ENCODE measurements at regions not wholly inside any gene's neighbourhood (a gene's known extent, or its start where the extent isn't known, plus 50 kb on each side); places are given as distances from the start of the nearest gene placed in this dataset.

DNA sequence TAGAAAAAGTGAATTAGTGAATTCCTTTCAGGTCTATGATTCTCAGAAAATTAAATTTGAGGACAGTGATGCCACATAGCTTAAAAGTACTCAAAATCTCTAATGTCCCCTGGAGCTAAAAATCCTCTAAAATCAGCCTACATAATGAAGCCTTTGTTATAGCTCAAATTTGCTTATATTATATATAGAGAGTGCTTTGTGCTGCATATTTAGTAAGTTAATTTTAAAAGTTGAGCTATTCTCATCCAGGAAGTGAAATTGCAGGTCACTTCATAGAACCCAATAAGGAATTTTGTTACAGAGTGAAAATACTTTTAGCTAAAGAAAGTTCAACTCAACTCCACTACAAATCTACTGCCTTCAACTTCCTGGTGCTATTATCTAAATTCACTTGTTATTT lies 507.5 kb upstream of the MAP3K7 start:
- Histone ChIP-seq H3K27ac (no peak overlapping the region), H3K9me3 (no peaks in the 10 kb centered on the region), H3K4me1 (no peaks in the 10 kb centered on the region), H3K36me3 (no peaks in the 10 kb centered on the region), H3K4me3 (no peak overlapping the region), H3K27me3 (no peaks in the 10 kb centered on the region)
- no peak for DNase-seq
- no peak for ATAC-seq (ENCODE audit: low FRiP score in 2 of 2)
- TF ChIP-seq POLR2AphosphoS5 (IDR thresholded peaks at IDR 0.05), result no peak
- TF ChIP-seq EP300 (IDR thresholded peaks at IDR 0.05), result no peak
- TF ChIP-seq POLR2A (IDR thresholded peaks at IDR 0.05), result no peak
- TF ChIP-seq, protein P1, sequence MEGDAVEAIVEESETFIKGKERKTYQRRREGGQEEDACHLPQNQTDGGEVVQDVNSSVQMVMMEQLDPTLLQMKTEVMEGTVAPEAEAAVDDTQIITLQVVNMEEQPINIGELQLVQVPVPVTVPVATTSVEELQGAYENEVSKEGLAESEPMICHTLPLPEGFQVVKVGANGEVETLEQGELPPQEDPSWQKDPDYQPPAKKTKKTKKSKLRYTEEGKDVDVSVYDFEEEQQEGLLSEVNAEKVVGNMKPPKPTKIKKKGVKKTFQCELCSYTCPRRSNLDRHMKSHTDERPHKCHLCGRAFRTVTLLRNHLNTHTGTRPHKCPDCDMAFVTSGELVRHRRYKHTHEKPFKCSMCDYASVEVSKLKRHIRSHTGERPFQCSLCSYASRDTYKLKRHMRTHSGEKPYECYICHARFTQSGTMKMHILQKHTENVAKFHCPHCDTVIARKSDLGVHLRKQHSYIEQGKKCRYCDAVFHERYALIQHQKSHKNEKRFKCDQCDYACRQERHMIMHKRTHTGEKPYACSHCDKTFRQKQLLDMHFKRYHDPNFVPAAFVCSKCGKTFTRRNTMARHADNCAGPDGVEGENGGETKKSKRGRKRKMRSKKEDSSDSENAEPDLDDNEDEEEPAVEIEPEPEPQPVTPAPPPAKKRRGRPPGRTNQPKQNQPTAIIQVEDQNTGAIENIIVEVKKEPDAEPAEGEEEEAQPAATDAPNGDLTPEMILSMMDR (IDR thresholded peaks at IDR 0.05), result no peak

DNA sequence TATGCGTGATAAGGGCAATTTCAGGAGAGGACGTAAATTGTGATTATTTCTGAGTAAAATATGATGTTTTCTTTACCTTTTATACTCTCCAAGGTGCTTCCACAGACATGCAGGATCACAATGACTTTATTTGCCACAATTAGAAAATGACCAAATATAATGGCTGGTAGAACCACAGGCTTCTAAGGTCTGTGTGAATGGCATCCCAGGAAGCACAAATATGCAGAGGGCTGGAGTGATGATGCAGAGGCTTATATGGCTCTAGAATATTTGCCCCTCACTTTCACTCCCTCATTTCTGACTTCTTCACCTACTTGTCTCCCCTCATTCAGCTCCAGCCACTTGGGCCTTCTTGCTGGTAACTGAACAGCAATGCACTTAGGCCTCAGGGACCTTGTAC lies 502.1 kb upstream of the MAP3K7 start:
- no peak overlapping the region for H3K4me3 ChIP-seq
- H3K9me3 ChIP-seq, result no peaks in the 10 kb centered on the region
- no peak for TF ChIP-seq EP300 (IDR thresholded peaks at IDR 0.05)
- TF ChIP-seq, protein P1 (IDR thresholded peaks at IDR 0.05), result no peak
- no peak for TF ChIP-seq POLR2AphosphoS5 (IDR thresholded peaks at IDR 0.05)
- TF ChIP-seq POLR2A (IDR thresholded peaks at IDR 0.05), result no peak
- H3K4me1 ChIP-seq, result no peaks in the 10 kb centered on the region
- no peak for DNase-seq
- WGBS, 2 donors, result 94 to 95% methylated on average over 2 of the region's 2 CpGs
- no peak overlapping the region for H3K27ac ChIP-seq
- H3K27me3 ChIP-seq, result no peaks in the 10 kb centered on the region
- no peaks in the 10 kb centered on the region for H3K36me3 ChIP-seq
- no peak for ATAC-seq (ENCODE audit: low FRiP score in 2 of 2)

DNA sequence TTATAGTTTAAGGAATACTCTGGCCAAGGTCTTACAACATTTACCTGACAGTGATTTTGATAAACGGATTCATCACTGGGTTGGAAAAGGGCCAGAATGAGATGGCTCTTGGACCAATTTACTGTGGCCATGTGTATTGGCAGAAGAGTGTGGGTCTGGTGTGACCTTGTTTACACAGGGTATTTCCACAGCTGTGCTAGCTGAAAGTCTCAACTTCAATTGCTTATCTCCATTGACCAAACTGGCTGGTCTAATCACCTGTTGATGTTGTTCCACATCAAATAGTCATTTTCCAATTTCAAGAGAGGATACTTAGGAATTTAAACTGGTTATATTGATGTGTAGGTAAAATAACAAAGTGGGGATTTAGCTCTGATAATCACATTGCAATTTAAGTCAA lies 501.6 kb upstream of the MAP3K7 start:
- H3K27ac ChIP-seq, result no peak overlapping the region
- no peaks in the 10 kb centered on the region for H3K36me3 ChIP-seq
- WGBS, 2 donors, result 72 to 75% methylated on average over 1 of the region's 1 CpG
- ATAC-seq (ENCODE audit: low FRiP score in 2 of 2) (no peak), DNase-seq (no peak)
- H3K4me3 ChIP-seq, result no peak overlapping the region
- H3K27me3 ChIP-seq, result no peaks in the 10 kb centered on the region
- no peaks in the 10 kb centered on the region for H3K4me1 ChIP-seq
- H3K9me3 ChIP-seq, result no peaks in the 10 kb centered on the region
- TF ChIP-seq EP300 (IDR thresholded peaks at IDR 0.05) (no peak), POLR2AphosphoS5 (IDR thresholded peaks at IDR 0.05) (no peak), POLR2A (IDR thresholded peaks at IDR 0.05) (no peak)
- TF ChIP-seq, protein P1 (IDR thresholded peaks at IDR 0.05), result no peak

DNA sequence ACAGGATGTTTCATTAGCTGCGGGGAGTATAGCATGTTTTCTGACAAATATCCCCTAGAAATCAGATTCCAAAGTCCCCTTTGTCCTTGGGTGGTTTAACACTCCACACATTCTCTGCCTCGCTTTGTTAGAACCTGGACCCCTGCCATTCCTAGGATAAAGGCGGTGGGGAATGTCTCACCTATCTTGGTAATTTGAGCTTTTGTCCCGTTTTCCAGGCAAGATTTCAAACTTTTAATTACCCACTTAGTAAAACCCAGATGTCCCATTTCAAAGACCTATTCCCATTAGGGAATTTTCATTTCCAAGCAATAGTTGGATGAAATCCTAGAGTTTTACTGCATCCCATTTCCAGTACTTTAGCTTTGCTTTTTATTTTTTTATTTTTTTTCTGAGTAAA lies 501.0 kb upstream of the MAP3K7 start:
- ATAC-seq (ENCODE audit: low FRiP score in 2 of 2) (no peak), DNase-seq (no peak)
- Histone ChIP-seq H3K27ac (no peak overlapping the region), H3K4me1 (no peaks in the 10 kb centered on the region), H3K4me3 (no peak overlapping the region), H3K36me3 (no peaks in the 10 kb centered on the region), H3K9me3 (no peaks in the 10 kb centered on the region), H3K27me3 (no peaks in the 10 kb centered on the region)
- 62 to 68% methylated on average over 4 of the region's 4 CpGs for WGBS, 2 donors
- no peak for TF ChIP-seq EP300 (IDR thresholded peaks at IDR 0.05)
- TF ChIP-seq POLR2A (IDR thresholded peaks at IDR 0.05), result no peak
- TF ChIP-seq, protein P1 (IDR thresholded peaks at IDR 0.05), result no peak
- no peak for TF ChIP-seq POLR2AphosphoS5 (IDR thresholded peaks at IDR 0.05)

DNA sequence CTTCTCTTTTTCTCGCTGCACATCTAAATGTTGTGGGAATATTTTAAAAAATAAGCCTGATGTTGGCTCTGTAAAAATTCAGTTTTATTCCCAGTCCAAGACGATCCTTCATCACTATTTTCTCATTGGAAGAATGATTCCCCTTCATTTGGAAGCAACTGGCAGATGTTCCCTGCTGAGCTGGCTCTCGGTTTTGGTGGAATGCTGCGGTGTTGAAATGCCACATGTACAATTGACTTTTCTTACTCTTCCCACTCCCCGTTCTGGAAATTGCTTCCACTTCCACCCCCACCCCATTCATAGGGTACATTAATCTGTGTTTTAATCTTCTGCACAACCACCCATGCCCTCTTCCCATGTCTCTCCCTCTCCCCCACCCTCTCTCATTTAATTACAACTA lies 496.3 kb upstream of the MAP3K7 start:
- H3K36me3 ChIP-seq, result no peaks in the 10 kb centered on the region
- no peak overlapping the region for H3K27ac ChIP-seq
- ATAC-seq (ENCODE audit: low FRiP score in 2 of 2) (no peak), DNase-seq (no peak)
- no peaks in the 10 kb centered on the region for H3K9me3 ChIP-seq
- H3K27me3 ChIP-seq, result no peaks in the 10 kb centered on the region
- no peak overlapping the region for H3K4me3 ChIP-seq
- H3K4me1 ChIP-seq, result no peaks in the 10 kb centered on the region
- TF ChIP-seq POLR2AphosphoS5 (IDR thresholded peaks at IDR 0.05) (no peak), POLR2A (IDR thresholded peaks at IDR 0.05) (no peak), EP300 (IDR thresholded peaks at IDR 0.05) (no peak)
- TF ChIP-seq, protein P1 (IDR thresholded peaks at IDR 0.05), result no peak
- WGBS, 2 donors, result 65 to 70% methylated on average over 5 of the region's 5 CpGs

Measured in upper lobe of left lung (tissue), 6 donors.